Tongue (tissue), 1 donor: ENCODE measurements at regions not wholly inside any gene's neighbourhood (a gene's known extent, or its start where the extent isn't known, plus 50 kb on each side); places are given as distances from the start of the nearest gene placed in this dataset.
A peak's percentile ranks its signal among the peaks of the same experiment; 100 is the strongest.
"Not testable (repeated sequence)": the region's sequence is repeated elsewhere in the genome, so short reads cannot be mapped to it uniquely, and the experiment has no call there.

ENCODE experiments used
- DNase-seq: peaks from one replicate; pipeline ENCODE4 v3.0.0-alpha.2; 2015

GRCh38 chr13:76829572-76830327 lies 56.5 kb downstream of the KCTD12 start:
- no peak for DNase-seq

GRCh38 chr13:76828316-76828741 lies 57.9 kb downstream of the KCTD12 start:
- no peak for DNase-seq

- no peak for DNase-seq
These were observed 59.7 kb downstream of the KCTD12 start for GRCh38 chr13:76826527-76826926.

- DNase-seq, result peak; percentile 72
These were observed 60.8 kb downstream of the KCTD12 start for GRCh38 chr13:76825430-76825829.

GRCh38 chr13:76823969-76824368 lies 62.2 kb downstream of the KCTD12 start:
- DNase-seq, result no peak

- no peak for DNase-seq
These were observed 63.4 kb downstream of the KCTD12 start for GRCh38 chr13:76822698-76823267.

GRCh38 chr13:76821222-76821621 lies 65.0 kb downstream of the KCTD12 start:
- DNase-seq, result not testable (repeated sequence)

- DNase-seq, result peak; percentile 67
These were observed 65.4 kb downstream of the KCTD12 start for GRCh38 chr13:76820759-76821158.

GRCh38 chr13:76816394-76816793 lies 69.8 kb downstream of the KCTD12 start:
- no peak for DNase-seq

GRCh38 chr13:76815344-76815743 lies 70.9 kb downstream of the KCTD12 start:
- no peak for DNase-seq

GRCh38 chr13:76813891-76814290 lies 72.3 kb downstream of the KCTD12 start:
- no peak for DNase-seq

- DNase-seq, result peak; percentile 94
These were observed 73.1 kb downstream of the KCTD12 start for GRCh38 chr13:76813000-76813691.

GRCh38 chr13:76812206-76812897 lies 73.9 kb downstream of the KCTD12 start:
- peak; percentile 93 for DNase-seq

- no peak for DNase-seq
These were observed 76.8 kb downstream of the KCTD12 start for GRCh38 chr13:76809389-76809788.

- no peak for DNase-seq
These were observed 77.3 kb downstream of the KCTD12 start for GRCh38 chr13:76808927-76809326.

- DNase-seq, result no peak
These were observed 81.4 kb downstream of the KCTD12 start for GRCh38 chr13:76804801-76805200.

- DNase-seq, result no peak
These were observed 82.4 kb downstream of the KCTD12 start for GRCh38 chr13:76803831-76804230.

- no peak for DNase-seq
These were observed 85.3 kb downstream of the KCTD12 start for GRCh38 chr13:76800943-76801342.

GRCh38 chr13:76799696-76800095 lies 86.5 kb downstream of the KCTD12 start:
- peak; percentile 50 for DNase-seq

- DNase-seq, result no peak
These were observed 88.2 kb downstream of the KCTD12 start for GRCh38 chr13:76798037-76798436.

GRCh38 chr13:76797361-76797760 lies 88.8 kb downstream of the KCTD12 start:
- DNase-seq, result no peak

- no peak for DNase-seq
These were observed 89.4 kb downstream of the KCTD12 start for GRCh38 chr13:76796851-76797250.
